ENCODE measurements at regions not wholly inside any gene's neighbourhood (a gene's known extent, or its start where the extent isn't known, plus 50 kb on each side); places are given as distances from the start of the nearest gene placed in this dataset.

- DNase-seq = no peak
Measured at GRCh38 chr2:575030-575726, 102.0 kb downstream of the TMEM18 start.

- DNase-seq = no peak
Measured at GRCh38 chr2:573805-574392, 103.3 kb downstream of the TMEM18 start.

GRCh38 chr2:573025-573424 is 104.2 kb downstream of the TMEM18 start:
- no peak for DNase-seq

GRCh38 chr2:569681-570080 is 107.5 kb downstream of the TMEM18 start:
- no peak for DNase-seq

GRCh38 chr2:568639-569235 is 108.5 kb downstream of the TMEM18 start:
- DNase-seq = no peak

- no peak for DNase-seq
Measured at GRCh38 chr2:567865-568638, 109.2 kb downstream of the TMEM18 start.

- no peak for DNase-seq
Measured at GRCh38 chr2:567496-567864, 109.7 kb downstream of the TMEM18 start.

GRCh38 chr2:566379-567313 is 110.6 kb downstream of the TMEM18 start:
- no peak for DNase-seq

GRCh38 chr2:564471-565181 is 112.6 kb downstream of the TMEM18 start:
- DNase-seq = no peak

GRCh38 chr2:563512-563911 is 113.7 kb downstream of the TMEM18 start:
- no peak for DNase-seq

- DNase-seq = no peak
Measured at GRCh38 chr2:562391-563364, 114.5 kb downstream of the TMEM18 start.

- DNase-seq = no peak
Measured at GRCh38 chr2:558879-559278, 118.3 kb downstream of the TMEM18 start.

- no peak for DNase-seq
Measured at GRCh38 chr2:558302-558642, 118.9 kb downstream of the TMEM18 start.

GRCh38 chr2:557635-558301 is 119.4 kb downstream of the TMEM18 start:
- DNase-seq = no peak

- DNase-seq = no peak
Measured at GRCh38 chr2:556485-556884, 120.7 kb downstream of the TMEM18 start.

- DNase-seq = no peak
Measured at GRCh38 chr2:555164-555922, 121.9 kb downstream of the TMEM18 start.

GRCh38 chr2:554444-554843 is 122.8 kb downstream of the TMEM18 start:
- no peak for DNase-seq

- DNase-seq = no peak
Measured at GRCh38 chr2:552906-553305, 124.3 kb downstream of the TMEM18 start.

- DNase-seq = no peak
Measured at GRCh38 chr2:551621-552020, 125.6 kb downstream of the TMEM18 start.
